Fibroblast of lung (primary cell): ENCODE measurements at regions not wholly inside any gene's neighbourhood (a gene's known extent, or its start where the extent isn't known, plus 50 kb on each side); places are given as distances from the start of the nearest gene placed in this dataset.

ENCODE experiments used
- DNase-seq, 2 donors: peaks; one replicate each; pipeline versions ENCODE4 v3.0.0 to v3.0.0-alpha.2; 2010; ENCODE audit warnings: low read depth in 2 of 2
- H2AFZ ChIP-seq: 2 replicates; pipeline ENCODE4 v1.5.1; 2012; ENCODE audit warnings: low read length, control low read depth, inconsistent platforms
- H3K27ac ChIP-seq: 2 replicates; pipeline ENCODE4 v1.5.1; 2011; ENCODE audit warnings: low read length, control low read depth; ENCODE audit not compliant: insufficient read depth
- H3K27me3 ChIP-seq: 2 replicates; pipeline ENCODE4 v1.5.1; 2011; ENCODE audit warnings: mild to moderate bottlenecking, low read length; ENCODE audit not compliant: control insufficient read depth, insufficient read depth
- H3K36me3 ChIP-seq: 2 replicates; pipeline ENCODE4 v1.5.1; 2011; ENCODE audit warnings: low read length; ENCODE audit not compliant: control insufficient read depth, insufficient read depth
- H3K4me1 ChIP-seq: 2 replicates; pipeline ENCODE4 v1.5.1; 2011; ENCODE audit warnings: low read length; ENCODE audit not compliant: control insufficient read depth, insufficient read depth; ENCODE audit errors: extremely low read depth
- H3K4me2 ChIP-seq: 2 replicates; pipeline ENCODE4 v1.5.1; 2011; ENCODE audit warnings: low read length, control low read depth; ENCODE audit not compliant: insufficient read depth; ENCODE audit errors: extremely low read depth
- H3K4me3 ChIP-seq, 4 experiments: fragments of 200-600 bp in 1 of 4; sonication (generic) in 1 of 4; replicated peaks in 1 of 4; 2 replicates each; pipeline ENCODE4 v1.5.1; 2011 to 2016; ENCODE audit warnings: low read length in 4 of 4, low read depth in 3 of 4, mild to moderate bottlenecking in 3 of 4, control low read depth in 2 of 4, inconsistent platforms in 1 of 4, mixed read lengths in 1 of 4; ENCODE audit not compliant: insufficient read depth in 1 of 4; ENCODE audit errors: control extremely low read depth in 1 of 4
- H3K79me2 ChIP-seq: 2 replicates; pipeline ENCODE4 v1.5.1; 2012; ENCODE audit warnings: mild to moderate bottlenecking, low read length, inconsistent platforms; ENCODE audit not compliant: control insufficient read depth, insufficient read depth
- H3K9ac ChIP-seq: 2 replicates; pipeline ENCODE4 v1.5.1; 2011; ENCODE audit warnings: mild to moderate bottlenecking, low read length, control low read depth; ENCODE audit not compliant: insufficient read depth
- H3K9me3 ChIP-seq: 2 replicates; pipeline ENCODE4 v1.5.1; 2012; ENCODE audit warnings: low read depth, low read length; ENCODE audit not compliant: control insufficient read depth, insufficient read depth
- H4K20me1 ChIP-seq: 2 replicates; pipeline ENCODE4 v1.5.1; 2011; ENCODE audit warnings: low read length; ENCODE audit not compliant: control insufficient read depth, insufficient read depth; ENCODE audit errors: extremely low read depth
- EZH2 ChIP-seq: IDR thresholded peaks from 2 replicates; pipeline ENCODE4 v1.5.1; 2012; ENCODE audit warnings: low read length, control low read depth, mild to moderate bottlenecking; ENCODE audit errors: missing control alignments
- TF ChIP-seq, protein P1 (sequence below), 2 donors: IDR thresholded peaks in 1 of 2; conservative IDR thresholded peaks in 1 of 2; 1 replicate in 1 of 2; 2 replicates in 1 of 2; pipeline ENCODE4 v1.5.1; 2011 to 2012; ENCODE audit warnings: low read length in 2 of 2, control low read depth in 1 of 2, inconsistent platforms in 1 of 2, low read depth in 1 of 2, mild to moderate bottlenecking in 1 of 2

DNA sequence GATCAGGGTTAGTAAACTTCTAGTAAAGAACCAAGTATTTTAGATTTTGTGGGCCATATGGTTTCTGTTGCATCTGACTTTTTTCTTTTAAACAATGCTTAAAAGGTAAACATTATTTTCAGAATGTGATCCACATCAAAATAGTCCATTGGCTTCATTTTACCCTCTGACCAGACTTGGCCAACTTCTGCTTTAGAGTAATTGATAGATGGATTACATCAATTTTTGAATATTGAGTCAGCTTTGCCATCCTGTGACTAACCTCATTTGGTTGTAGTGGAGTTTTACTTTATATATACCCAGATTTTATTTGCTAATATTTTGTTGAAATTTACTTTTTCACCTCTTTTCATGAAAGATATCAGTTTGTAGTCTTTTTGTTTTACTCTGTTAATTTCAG lies 559.8 kb downstream of the TLL1 start:
- Histone ChIP-seq H3K9me3 (no peaks in the 10 kb centered on the region), H3K4me2 (no peak overlapping the region), H4K20me1 (no peaks in the 10 kb centered on the region), H3K27me3 (no peaks in the 10 kb centered on the region), H3K4me3 (no peak overlapping the region), H3K36me3 (no peaks in the 10 kb centered on the region), H3K79me2 (no peaks in the 10 kb centered on the region), H3K9ac (no peak overlapping the region), H2AFZ (no peak overlapping the region), H3K27ac (no peak overlapping the region), H3K4me1 (no peaks in the 10 kb centered on the region)
- TF ChIP-seq EZH2 = no peak
- TF ChIP-seq, protein P1, sequence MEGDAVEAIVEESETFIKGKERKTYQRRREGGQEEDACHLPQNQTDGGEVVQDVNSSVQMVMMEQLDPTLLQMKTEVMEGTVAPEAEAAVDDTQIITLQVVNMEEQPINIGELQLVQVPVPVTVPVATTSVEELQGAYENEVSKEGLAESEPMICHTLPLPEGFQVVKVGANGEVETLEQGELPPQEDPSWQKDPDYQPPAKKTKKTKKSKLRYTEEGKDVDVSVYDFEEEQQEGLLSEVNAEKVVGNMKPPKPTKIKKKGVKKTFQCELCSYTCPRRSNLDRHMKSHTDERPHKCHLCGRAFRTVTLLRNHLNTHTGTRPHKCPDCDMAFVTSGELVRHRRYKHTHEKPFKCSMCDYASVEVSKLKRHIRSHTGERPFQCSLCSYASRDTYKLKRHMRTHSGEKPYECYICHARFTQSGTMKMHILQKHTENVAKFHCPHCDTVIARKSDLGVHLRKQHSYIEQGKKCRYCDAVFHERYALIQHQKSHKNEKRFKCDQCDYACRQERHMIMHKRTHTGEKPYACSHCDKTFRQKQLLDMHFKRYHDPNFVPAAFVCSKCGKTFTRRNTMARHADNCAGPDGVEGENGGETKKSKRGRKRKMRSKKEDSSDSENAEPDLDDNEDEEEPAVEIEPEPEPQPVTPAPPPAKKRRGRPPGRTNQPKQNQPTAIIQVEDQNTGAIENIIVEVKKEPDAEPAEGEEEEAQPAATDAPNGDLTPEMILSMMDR (conservative IDR thresholded peaks at IDR 0.05 in 1 of 2, IDR thresholded peaks at IDR 0.05 in 1 of 2; ENCODE audit: low read depth in 1 of 2, low read length in 2 of 2) = no peak
- DNase-seq = peak in 1 of 2 donors; percentile 6

GRCh38 chr4:166435449-166435848 lies 562.4 kb downstream of the TLL1 start:
- no peaks in the 10 kb centered on the region for H3K27me3 ChIP-seq
- H3K4me3 ChIP-seq = no peak overlapping the region
- H4K20me1 ChIP-seq = no peaks in the 10 kb centered on the region
- no peak for TF ChIP-seq EZH2
- TF ChIP-seq, protein P1 (conservative IDR thresholded peaks at IDR 0.05 in 1 of 2, IDR thresholded peaks at IDR 0.05 in 1 of 2; ENCODE audit: low read depth in 1 of 2, low read length in 2 of 2) = no peak
- H3K9me3 ChIP-seq = no peaks in the 10 kb centered on the region
- no peak overlapping the region for H3K27ac ChIP-seq
- no peaks in the 10 kb centered on the region for H3K36me3 ChIP-seq
- no peak overlapping the region for H3K4me2 ChIP-seq
- H3K9ac ChIP-seq = no peak overlapping the region
- no peaks in the 10 kb centered on the region for H3K4me1 ChIP-seq
- no peak overlapping the region for H2AFZ ChIP-seq
- no peaks in the 10 kb centered on the region for H3K79me2 ChIP-seq
- DNase-seq = peak; percentile 6 to 97

DNA sequence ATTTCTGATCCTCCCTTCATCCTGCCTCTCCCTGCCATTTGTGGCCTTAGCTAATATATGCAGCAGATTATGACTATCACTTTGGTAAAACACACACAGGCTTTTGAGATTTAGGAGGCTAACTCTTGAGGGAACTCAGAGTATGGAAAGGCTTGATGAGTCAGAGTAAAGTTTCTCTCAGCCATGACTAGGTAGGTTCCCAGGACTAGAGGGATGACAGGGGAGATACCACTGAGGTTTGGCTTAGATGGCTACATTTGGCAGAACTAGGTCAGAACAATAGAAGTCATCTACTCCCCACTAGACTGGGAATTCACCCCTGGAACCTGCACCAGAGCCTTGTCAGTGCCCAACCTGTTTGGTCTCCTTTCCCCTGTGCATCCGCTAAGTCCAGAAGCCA lies 585.7 kb downstream of the TLL1 start:
- Histone ChIP-seq H4K20me1 (no peaks in the 10 kb centered on the region), H2AFZ (no peak overlapping the region), H3K4me2 (no peak overlapping the region), H3K9ac (no peak overlapping the region), H3K27me3 (no peaks in the 10 kb centered on the region), H3K4me3 (no peak overlapping the region), H3K27ac (no peak overlapping the region), H3K4me1 (no peaks in the 10 kb centered on the region), H3K79me2 (no peaks in the 10 kb centered on the region), H3K9me3 (no peaks in the 10 kb centered on the region), H3K36me3 (no peaks in the 10 kb centered on the region)
- no peak for TF ChIP-seq EZH2
- TF ChIP-seq, protein P1 (conservative IDR thresholded peaks at IDR 0.05 in 1 of 2, IDR thresholded peaks at IDR 0.05 in 1 of 2; ENCODE audit: low read depth in 1 of 2, low read length in 2 of 2) = no peak
- DNase-seq = peak in 1 of 2 donors; percentile 64
